Fibroblast of mammary gland (primary cell): ENCODE measurements at regions not wholly inside any gene's neighbourhood (a gene's known extent, or its start where the extent isn't known, plus 50 kb on each side); places are given as distances from the start of the nearest gene placed in this dataset.
"Not testable (repeated sequence)": the region's sequence is repeated elsewhere in the genome, so short reads cannot be mapped to it uniquely, and the experiment has no call there.

Experiments used
- DNase-seq: peaks from one replicate; pipeline ENCODE4 v3.0.0-alpha.2; 2010; ENCODE audit warnings: low read depth
- H3K4me3 ChIP-seq: 2 replicates; pipeline ENCODE4 v1.5.1; 2011; ENCODE audit warnings: low read depth, mild to moderate bottlenecking, low read length, moderate library complexity; ENCODE audit not compliant: control insufficient read depth

GRCh38 chr7:149930374-149931068 is 56.8 kb downstream of the ATP6V0E2 start:
- H3K4me3 ChIP-seq: not testable (repeated sequence)
- peak; percentile 19 for DNase-seq

GRCh38 chr7:149933776-149934175 is 60.0 kb downstream of the ATP6V0E2 start:
- not testable (repeated sequence) for H3K4me3 ChIP-seq, DNase-seq

- DNase-seq: not testable (repeated sequence)
Measured at GRCh38 chr7:149947346-149947745, 73.6 kb downstream of the ATP6V0E2 start.

GRCh38 chr7:149948444-149948843 is 74.7 kb downstream of the ATP6V0E2 start:
- DNase-seq, H3K4me3 ChIP-seq: not testable (repeated sequence)

More at GRCh38 chr7:149947346-149947745, 73.6 kb downstream of the ATP6V0E2 start:
- not testable (repeated sequence) for H3K4me3 ChIP-seq

- H3K4me3 ChIP-seq, DNase-seq: not testable (repeated sequence)
Measured at GRCh38 chr7:149949863-149950577, 76.3 kb downstream of the ATP6V0E2 start.

- not testable (repeated sequence) for H3K4me3 ChIP-seq, DNase-seq
Measured at GRCh38 chr7:149950578-149950924, 76.8 kb downstream of the ATP6V0E2 start.

- H3K4me3 ChIP-seq, DNase-seq: not testable (repeated sequence)
Measured at GRCh38 chr7:149951579-149951978, 77.8 kb downstream of the ATP6V0E2 start.

GRCh38 chr7:149958880-149959279 is 85.1 kb downstream of the ATP6V0E2 start:
- not testable (repeated sequence) for DNase-seq, H3K4me3 ChIP-seq

- not testable (repeated sequence) for DNase-seq
Measured at GRCh38 chr7:149960863-149961262, 87.1 kb downstream of the ATP6V0E2 start.

GRCh38 chr7:149961878-149962277 is 88.1 kb downstream of the ATP6V0E2 start:
- not testable (repeated sequence) for DNase-seq, H3K4me3 ChIP-seq

More at GRCh38 chr7:149960863-149961262, 87.1 kb downstream of the ATP6V0E2 start:
- H3K4me3 ChIP-seq: not testable (repeated sequence)

GRCh38 chr7:149962685-149963319 is 89.0 kb downstream of the ATP6V0E2 start:
- not testable (repeated sequence) for DNase-seq, H3K4me3 ChIP-seq

- DNase-seq, H3K4me3 ChIP-seq: not testable (repeated sequence)
Measured at GRCh38 chr7:149963985-149964384, 90.2 kb downstream of the ATP6V0E2 start.

- not testable (repeated sequence) for DNase-seq, H3K4me3 ChIP-seq
Measured at GRCh38 chr7:149966444-149966843, 92.7 kb downstream of the ATP6V0E2 start.

GRCh38 chr7:149972977-149973376 is 99.2 kb downstream of the ATP6V0E2 start:
- DNase-seq, H3K4me3 ChIP-seq: not testable (repeated sequence)

GRCh38 chr7:149973681-149974080 is 99.9 kb downstream of the ATP6V0E2 start:
- not testable (repeated sequence) for DNase-seq

GRCh38 chr7:149975608-149976007 is 101.8 kb downstream of the ATP6V0E2 start:
- H3K4me3 ChIP-seq, DNase-seq: not testable (repeated sequence)

More at GRCh38 chr7:149973681-149974080, 99.9 kb downstream of the ATP6V0E2 start:
- H3K4me3 ChIP-seq: not testable (repeated sequence)

- DNase-seq, H3K4me3 ChIP-seq: not testable (repeated sequence)
Measured at GRCh38 chr7:149978537-149978936, 104.8 kb downstream of the ATP6V0E2 start.

GRCh38 chr7:149978944-149979343 is 105.2 kb downstream of the ATP6V0E2 start:
- not testable (repeated sequence) for DNase-seq, H3K4me3 ChIP-seq

GRCh38 chr7:149982537-149983112 is 108.9 kb downstream of the ATP6V0E2 start:
- not testable (repeated sequence) for DNase-seq, H3K4me3 ChIP-seq
